ENCODE measurements at regions not wholly inside any gene's neighbourhood (a gene's known extent, or its start where the extent isn't known, plus 50 kb on each side); places are given as distances from the start of the nearest gene placed in this dataset.

DNA sequence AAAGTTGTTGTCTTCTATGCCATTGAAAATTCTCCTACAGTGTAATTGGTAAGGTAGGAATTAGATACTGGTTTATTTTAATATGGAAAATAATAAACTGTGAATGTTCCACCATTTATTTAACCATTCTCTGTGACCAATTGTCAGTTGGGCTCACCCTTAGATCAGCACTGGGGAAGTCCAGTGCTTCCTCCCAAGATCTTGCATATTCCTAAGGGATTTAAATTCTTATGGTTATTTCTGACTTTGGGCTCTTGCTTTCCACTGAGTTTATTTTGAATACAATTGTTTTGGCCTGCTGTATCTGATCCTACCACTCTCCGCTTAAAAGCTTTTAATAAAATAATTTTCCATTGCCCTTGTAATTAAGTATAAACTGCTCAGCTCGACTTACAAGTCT is 137.4 kb downstream of the OR2K2 start:
- DNase-seq (no peak), ATAC-seq (no peak)
- Histone ChIP-seq H3K4me3 (no peak overlapping the region), H3K4me1 (ENCODE audit: low read depth) (no peaks in the 10 kb centered on the region), H3K9me3 (no peaks in the 10 kb centered on the region), H3K36me3 (ENCODE audit: low read depth) (no peaks in the 10 kb centered on the region)
- intact Hi-C loops (cut with DNase I, micrococcal nuclease): no loop called here
- TF ChIP-seq, protein P1, sequence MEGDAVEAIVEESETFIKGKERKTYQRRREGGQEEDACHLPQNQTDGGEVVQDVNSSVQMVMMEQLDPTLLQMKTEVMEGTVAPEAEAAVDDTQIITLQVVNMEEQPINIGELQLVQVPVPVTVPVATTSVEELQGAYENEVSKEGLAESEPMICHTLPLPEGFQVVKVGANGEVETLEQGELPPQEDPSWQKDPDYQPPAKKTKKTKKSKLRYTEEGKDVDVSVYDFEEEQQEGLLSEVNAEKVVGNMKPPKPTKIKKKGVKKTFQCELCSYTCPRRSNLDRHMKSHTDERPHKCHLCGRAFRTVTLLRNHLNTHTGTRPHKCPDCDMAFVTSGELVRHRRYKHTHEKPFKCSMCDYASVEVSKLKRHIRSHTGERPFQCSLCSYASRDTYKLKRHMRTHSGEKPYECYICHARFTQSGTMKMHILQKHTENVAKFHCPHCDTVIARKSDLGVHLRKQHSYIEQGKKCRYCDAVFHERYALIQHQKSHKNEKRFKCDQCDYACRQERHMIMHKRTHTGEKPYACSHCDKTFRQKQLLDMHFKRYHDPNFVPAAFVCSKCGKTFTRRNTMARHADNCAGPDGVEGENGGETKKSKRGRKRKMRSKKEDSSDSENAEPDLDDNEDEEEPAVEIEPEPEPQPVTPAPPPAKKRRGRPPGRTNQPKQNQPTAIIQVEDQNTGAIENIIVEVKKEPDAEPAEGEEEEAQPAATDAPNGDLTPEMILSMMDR (IDR thresholded peaks at IDR 0.05): no peak

DNA sequence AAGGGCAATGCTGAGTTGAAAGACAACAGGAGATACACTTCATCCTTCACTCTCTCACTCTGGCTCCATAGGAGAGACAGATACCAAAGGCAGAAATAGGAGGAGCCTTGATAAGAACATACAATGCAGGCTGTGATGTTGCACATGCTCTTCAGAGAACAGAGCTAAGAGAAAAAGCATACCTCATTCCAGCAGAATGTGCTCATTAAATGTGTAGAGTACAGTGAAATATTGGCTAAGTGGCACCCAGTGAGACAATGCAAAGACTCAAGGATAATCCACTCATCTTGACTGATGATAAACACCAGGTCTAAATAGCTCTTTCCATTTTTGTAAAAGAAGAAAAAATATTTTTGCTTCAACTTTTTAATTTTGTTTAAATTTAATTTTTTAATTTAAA is 139.7 kb downstream of the OR2K2 start:
- intact Hi-C loops (cut with DNase I, micrococcal nuclease): no loop called here
- TF ChIP-seq, protein P1 (IDR thresholded peaks at IDR 0.05): no peak

DNA sequence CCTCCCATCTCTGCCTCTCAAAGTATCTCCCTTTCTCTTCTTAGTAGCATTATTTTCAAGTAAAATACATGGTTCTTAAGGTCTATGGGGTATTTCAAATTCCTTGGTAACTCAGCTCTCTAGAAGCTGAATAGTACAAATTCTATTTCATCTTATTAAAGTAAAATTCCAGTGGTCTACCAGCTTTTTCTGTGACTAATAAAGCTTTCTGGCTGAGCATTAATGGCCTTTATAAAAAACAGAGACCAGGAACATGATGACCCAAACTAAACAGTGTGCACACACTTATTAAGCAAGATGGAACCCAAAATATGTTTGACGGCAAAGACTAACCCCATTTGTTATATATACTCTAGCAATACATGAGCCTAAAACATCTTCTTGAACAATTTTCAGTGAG is 142.6 kb downstream of the OR2K2 start:
- ATAC-seq: no peak
- TF ChIP-seq, protein P1 (IDR thresholded peaks at IDR 0.05): no peak
- intact Hi-C loops (cut with DNase I, micrococcal nuclease): no loop called here

More for the DNA sequence above, 139.7 kb downstream of the OR2K2 start:
- Histone ChIP-seq H3K4me3 (no peak overlapping the region), H3K4me1 (ENCODE audit: low read depth) (no peaks in the 10 kb centered on the region), H3K9me3 (no peaks in the 10 kb centered on the region), H3K36me3 (ENCODE audit: low read depth) (no peaks in the 10 kb centered on the region)
- ATAC-seq (no peak), DNase-seq (no peak)

DNA sequence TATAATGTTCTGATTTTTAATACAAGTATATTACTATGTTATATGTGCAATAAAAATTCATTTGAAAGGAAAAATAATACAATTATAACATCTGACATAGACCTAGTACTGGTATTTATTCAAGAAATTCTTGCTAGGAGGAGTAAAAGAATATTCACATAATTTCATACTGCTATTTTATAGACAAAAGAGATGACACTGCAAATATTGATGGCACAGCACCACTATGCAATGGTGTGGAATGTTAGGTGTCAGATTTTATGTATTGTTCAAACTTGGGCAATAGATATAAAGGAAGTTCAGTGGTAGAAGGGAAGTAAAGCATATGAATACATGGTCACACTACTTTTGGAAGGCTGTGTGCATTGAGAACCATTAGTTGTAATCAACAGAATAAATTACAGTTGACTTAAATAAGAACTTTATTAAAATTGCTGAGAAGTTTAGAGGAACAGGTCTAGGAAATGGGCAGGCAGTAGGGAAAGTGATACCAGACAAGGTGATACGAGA is 143.9 kb downstream of the OR2K2 start:
- no peaks in the 10 kb centered on the region for H3K9me3 ChIP-seq
- DNase-seq: no peak

More for the DNA sequence above, 142.6 kb downstream of the OR2K2 start:
- Histone ChIP-seq H3K9me3 (no peaks in the 10 kb centered on the region), H3K4me1 (ENCODE audit: low read depth) (no peaks in the 10 kb centered on the region), H3K36me3 (ENCODE audit: low read depth) (no peaks in the 10 kb centered on the region), H3K4me3 (no peak overlapping the region)
- DNase-seq: no peak

DNA sequence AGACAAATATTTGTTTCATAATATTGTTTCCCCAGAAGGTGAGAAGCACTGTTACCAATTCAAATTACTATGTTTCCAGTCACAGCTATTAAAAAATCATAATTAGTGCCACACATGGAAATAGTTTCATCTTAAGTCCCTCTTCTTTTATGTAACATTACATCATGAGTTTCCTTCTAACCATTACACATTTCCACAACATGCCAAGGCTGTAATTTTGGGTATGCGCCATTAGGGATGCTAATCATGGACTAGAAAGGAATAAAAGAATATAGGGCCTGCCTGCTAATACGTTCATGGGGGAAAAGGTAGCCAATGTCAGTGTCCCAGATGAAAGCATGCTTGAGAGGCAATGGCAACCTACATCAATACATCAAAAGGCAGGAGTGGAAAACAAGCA is 142.5 kb upstream of the LPAR1 start:
- no peaks in the 10 kb centered on the region for H3K9me3 ChIP-seq
- DNase-seq (no peak), ATAC-seq (no peak)
- intact Hi-C loops (cut with DNase I, micrococcal nuclease): no loop called here
- no peaks in the 10 kb centered on the region for H3K4me1 ChIP-seq (ENCODE audit: low read depth)
- TF ChIP-seq, protein P1 (IDR thresholded peaks at IDR 0.05): no peak
- H3K36me3 ChIP-seq (ENCODE audit: low read depth): no peaks in the 10 kb centered on the region
- H3K4me3 ChIP-seq: no peak overlapping the region

More for the DNA sequence above, 143.9 kb downstream of the OR2K2 start:
- intact Hi-C loops (cut with DNase I, micrococcal nuclease): no loop called here
- no peaks in the 10 kb centered on the region for H3K4me1 ChIP-seq (ENCODE audit: low read depth)
- TF ChIP-seq, protein P1 (IDR thresholded peaks at IDR 0.05): no peak
- H3K4me3 ChIP-seq: no peak overlapping the region
- ATAC-seq: no peak
- no peaks in the 10 kb centered on the region for H3K36me3 ChIP-seq (ENCODE audit: low read depth)

DNA sequence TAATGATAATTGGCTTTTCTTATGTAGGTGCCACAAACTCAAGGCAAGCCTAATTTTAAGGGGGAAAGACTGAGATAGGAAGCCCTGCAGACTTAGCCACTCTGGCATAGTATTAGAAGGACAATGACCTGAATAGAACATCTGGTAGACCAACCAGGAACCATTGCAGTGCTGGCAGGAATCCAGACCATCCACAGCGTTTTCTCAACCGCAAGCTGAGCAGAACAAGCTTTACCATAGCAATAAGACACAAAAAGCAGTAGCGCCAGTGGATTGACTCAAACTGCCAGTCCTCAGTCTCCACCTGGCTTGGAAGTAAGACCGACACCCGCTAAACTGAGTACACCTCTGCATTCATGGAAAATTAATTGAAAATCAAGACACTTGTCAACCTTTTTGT is 141.3 kb upstream of the LPAR1 start:
- intact Hi-C loops (cut with DNase I, micrococcal nuclease): no loop called here
- Histone ChIP-seq H3K4me3 (no peak overlapping the region), H3K9me3 (no peaks in the 10 kb centered on the region), H3K4me1 (ENCODE audit: low read depth) (no peaks in the 10 kb centered on the region), H3K36me3 (ENCODE audit: low read depth) (no peaks in the 10 kb centered on the region)
- DNase-seq (peak in 1 of 3 donors; percentile 20), ATAC-seq (no peak)
- TF ChIP-seq, protein P1 (IDR thresholded peaks at IDR 0.05): no peak

All from mucosa of descending colon (tissue), 3 donors.